ENCODE measurements at regions not wholly inside any gene's neighbourhood (a gene's known extent, or its start where the extent isn't known, plus 50 kb on each side); places are given as distances from the start of the nearest gene placed in this dataset.
"Not testable (repeated sequence)": the region's sequence is repeated elsewhere in the genome, so short reads cannot be mapped to it uniquely, and the experiment has no call there.

GRCh38 chrX:138859421-138859820 is 147.9 kb upstream of the FGF13 start:
- no peak for DNase-seq (ENCODE audit: low spot score)

DNA sequence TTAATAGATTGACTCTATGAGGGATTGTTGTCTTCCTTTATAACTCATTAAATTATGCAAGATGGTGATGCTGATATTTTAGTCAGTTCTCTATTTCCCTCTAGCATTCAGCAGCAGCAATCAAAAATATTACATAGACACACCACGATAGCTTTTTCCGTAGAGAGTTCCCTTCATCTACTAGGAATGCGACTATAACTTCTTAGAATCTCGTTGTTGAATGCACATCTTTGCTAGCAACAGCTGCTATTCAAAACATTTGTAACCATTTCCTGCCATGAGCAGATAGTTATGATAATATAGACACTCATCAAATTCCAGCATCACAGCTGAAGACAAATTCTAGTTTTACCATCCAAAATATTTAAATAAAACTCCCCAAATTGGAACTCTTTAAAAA is 147.4 kb upstream of the FGF13 start:
- no peak for DNase-seq (ENCODE audit: low spot score)

- DNase-seq (ENCODE audit: low spot score): no peak
Observed at GRCh38 chrX:138858438-138858837, 146.9 kb upstream of the FGF13 start.

- no peak for DNase-seq (ENCODE audit: low spot score)
Observed at GRCh38 chrX:138856881-138857604, 145.5 kb upstream of the FGF13 start.

DNA sequence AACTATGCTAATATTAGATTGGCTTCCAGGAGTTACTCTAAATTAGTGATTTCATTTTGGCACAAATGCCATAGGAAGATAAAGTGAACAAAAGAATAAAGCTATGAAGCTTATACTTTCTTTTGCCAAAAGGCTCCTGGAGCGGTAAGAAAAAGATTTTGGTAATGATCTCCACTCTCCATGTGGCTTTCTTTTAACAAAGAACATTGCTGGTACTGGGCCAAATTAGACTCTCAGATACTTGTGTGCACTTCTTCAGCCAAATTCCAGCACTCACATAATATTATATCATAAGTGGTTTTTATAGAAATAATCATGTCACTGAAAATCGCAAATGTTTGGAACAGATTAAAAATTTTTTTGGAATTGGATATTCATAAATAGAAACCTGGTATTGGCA is 142.4 kb upstream of the FGF13 start:
- no peak for DNase-seq (ENCODE audit: low spot score)

GRCh38 chrX:138849521-138849920 is 138.0 kb upstream of the FGF13 start:
- no peak for DNase-seq (ENCODE audit: low spot score)

GRCh38 chrX:138847930-138848329 is 136.4 kb upstream of the FGF13 start:
- DNase-seq (ENCODE audit: low spot score): no peak

DNA sequence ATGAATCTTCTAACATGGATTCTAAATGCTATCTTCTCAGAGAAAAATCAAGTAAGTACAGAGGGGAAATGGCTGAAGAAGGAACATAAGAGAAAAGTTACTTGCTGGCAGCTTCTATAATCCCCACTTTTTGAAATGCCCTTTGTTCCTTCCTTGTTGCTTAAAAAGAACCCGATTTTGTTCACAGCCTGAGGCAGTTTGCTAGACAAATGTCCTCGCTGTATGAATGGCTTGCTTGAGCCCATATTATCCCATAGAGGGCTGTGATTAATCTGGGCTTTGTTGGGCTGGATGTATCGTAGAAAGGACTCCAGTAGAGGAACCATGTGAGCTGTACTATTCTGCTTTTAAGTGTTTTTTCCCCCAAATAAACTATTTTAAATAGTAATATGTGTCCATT is 134.3 kb upstream of the FGF13 start:
- DNase-seq (ENCODE audit: low spot score): no peak

GRCh38 chrX:138807400-138807799 is 95.9 kb upstream of the FGF13 start:
- DNase-seq (ENCODE audit: low spot score): not testable (repeated sequence)

DNA sequence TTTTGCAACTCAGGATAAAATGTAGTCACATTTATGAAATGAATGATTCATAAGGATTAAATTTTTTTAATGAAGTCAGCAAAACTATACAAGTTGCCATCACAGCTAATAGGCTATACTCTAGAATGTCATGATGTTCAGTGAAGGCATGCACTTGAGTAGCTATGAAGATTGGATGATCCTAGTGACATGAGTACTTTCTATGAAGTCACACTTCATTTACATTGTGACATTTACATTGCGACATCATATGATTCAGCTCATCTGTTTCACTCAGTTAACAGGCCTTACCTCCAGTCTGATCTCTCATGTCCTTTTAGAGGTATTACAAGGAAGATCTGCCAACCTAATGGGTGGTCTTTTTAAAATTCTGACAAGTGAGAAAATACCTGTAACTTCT is 82.7 kb upstream of the FGF13 start:
- no peak for DNase-seq (ENCODE audit: low spot score)

DNA sequence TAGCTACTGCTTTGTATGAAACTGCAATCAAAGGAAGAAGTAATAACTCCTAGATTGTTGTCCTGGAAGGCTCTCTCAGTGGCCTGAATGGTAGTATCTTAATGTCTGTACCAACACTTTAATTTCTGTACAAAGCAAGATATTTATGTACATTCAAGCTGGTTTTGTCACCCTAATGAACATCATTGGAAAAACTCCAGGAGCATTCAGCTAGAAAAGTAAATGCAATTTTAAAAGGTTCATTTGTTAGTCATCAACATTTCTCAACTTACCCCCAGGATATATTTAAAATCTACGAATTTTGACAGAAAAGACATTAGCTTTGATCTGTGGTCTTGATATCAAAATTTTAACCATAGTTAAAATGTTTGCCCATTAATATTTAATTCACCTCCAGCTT is 80.0 kb upstream of the FGF13 start:
- no peak for DNase-seq (ENCODE audit: low spot score)

GRCh38 chrX:138788771-138789170 is 77.3 kb upstream of the FGF13 start:
- DNase-seq (ENCODE audit: low spot score): no peak

DNA sequence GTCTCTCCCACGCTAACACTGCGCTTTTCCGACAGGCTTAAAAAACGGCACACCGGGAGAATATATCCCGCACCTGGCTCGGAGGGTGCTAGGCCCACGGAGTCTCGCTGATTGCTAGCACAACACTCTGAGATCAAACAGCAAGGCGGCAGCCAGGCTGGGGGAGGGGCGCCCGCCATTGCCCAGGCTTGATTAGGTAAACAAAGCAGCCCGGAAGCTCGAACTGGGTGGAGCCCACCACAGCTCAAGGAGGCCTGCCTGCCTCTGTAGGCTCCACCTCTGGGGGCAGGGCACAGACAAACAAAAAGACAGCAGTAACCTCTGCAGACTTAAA is 67.0 kb upstream of the FGF13 start:
- not testable (repeated sequence) for DNase-seq (ENCODE audit: low spot score)

- DNase-seq (ENCODE audit: low spot score): not testable (repeated sequence)
Observed at GRCh38 chrX:138777908-138778575, 66.5 kb upstream of the FGF13 start.

GRCh38 chrX:138777230-138777629 is 65.7 kb upstream of the FGF13 start:
- no peak for DNase-seq (ENCODE audit: low spot score)

- DNase-seq (ENCODE audit: low spot score): no peak
Observed at GRCh38 chrX:138775517-138775916, 64.0 kb upstream of the FGF13 start.

GRCh38 chrX:138771047-138771446 is 59.5 kb upstream of the FGF13 start:
- DNase-seq (ENCODE audit: low spot score): no peak

GRCh38 chrX:138769918-138770317 is 58.4 kb upstream of the FGF13 start:
- DNase-seq (ENCODE audit: low spot score): no peak

DNA sequence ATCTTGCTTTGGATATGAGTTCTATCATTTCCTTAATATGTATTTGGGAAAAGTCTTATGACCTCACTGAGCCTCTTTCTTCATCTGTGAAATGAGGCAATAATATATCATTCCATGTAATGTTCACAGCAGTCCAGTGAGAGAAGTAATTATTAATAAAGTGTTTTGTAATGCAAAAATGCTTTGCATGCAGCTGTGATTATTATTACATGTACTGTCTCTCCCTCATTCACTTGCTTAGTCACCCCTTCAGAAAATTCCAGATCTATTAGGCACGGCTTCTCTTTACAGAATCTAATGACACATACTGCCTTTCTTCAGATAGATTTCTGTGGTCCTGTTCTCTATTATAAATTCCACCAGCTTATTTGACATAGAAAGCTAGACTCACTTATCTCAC is 53.5 kb upstream of the FGF13 start:
- no peak for DNase-seq (ENCODE audit: low spot score)

DNA sequence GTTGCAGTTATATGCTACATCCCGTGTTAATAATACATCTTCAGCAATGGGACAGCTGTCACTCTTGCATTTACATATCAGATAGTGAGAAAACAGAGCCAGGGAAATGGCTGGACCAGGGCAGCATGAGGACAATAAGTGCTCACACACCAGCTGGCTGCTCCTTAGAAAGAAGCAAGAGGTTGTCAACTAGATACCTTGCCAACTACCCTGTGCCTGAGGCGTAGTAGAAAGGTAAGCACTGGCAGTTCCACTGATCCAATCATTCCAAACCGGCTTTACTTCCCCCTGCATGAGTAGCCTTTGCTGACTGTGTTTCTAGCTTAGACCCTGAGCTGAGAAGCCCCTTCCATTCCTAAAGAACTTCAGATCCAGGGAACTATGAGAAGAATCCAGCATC is 52.2 kb upstream of the FGF13 start:
- no peak for DNase-seq (ENCODE audit: low spot score)

- DNase-seq (ENCODE audit: low spot score): no peak
Observed at GRCh38 chrX:138761380-138761779, 49.9 kb upstream of the FGF13 start.
